Activated naive CD8-positive, alpha-beta T cell treated with anti-CD3 and anti-CD28 coated beads for 36 hours (primary cell): ENCODE measurements at regions not wholly inside any gene's neighbourhood (a gene's known extent, or its start where the extent isn't known, plus 50 kb on each side); places are given as distances from the start of the nearest gene placed in this dataset.

Source experiments
- DNase-seq: peaks from one replicate; pipeline ENCODE4 v3.0.0; 2021
- H3K27ac Mint-ChIP-seq: one replicate; pipeline ENCODE4 v1.8.0; 2022; ENCODE audit warnings: mild to moderate bottlenecking, moderate library complexity, mixed read lengths
- H3K27me3 Mint-ChIP-seq: one replicate; pipeline ENCODE4 v1.8.0; 2022; ENCODE audit warnings: mild to moderate bottlenecking, mixed read lengths
- H3K36me3 Mint-ChIP-seq: one replicate; pipeline ENCODE4 v1.8.0; 2021; ENCODE audit warnings: mild to moderate bottlenecking, mixed read lengths
- H3K4me1 Mint-ChIP-seq: one replicate; pipeline ENCODE4 v1.8.0; 2021; ENCODE audit warnings: mixed read lengths
- H3K4me3 Mint-ChIP-seq: one replicate; pipeline ENCODE4 v1.8.0; 2022; ENCODE audit warnings: mild to moderate bottlenecking, moderate library complexity, mixed read lengths
- H3K9me3 Mint-ChIP-seq: one replicate; pipeline ENCODE4 v1.8.0; 2022; ENCODE audit warnings: mixed read lengths

- Mint-ChIP-seq H3K27me3 (peaks cover 20% of the 10 kb centered on the region), H3K27ac (no peak overlapping the region), H3K9me3 (no peaks in the 10 kb centered on the region), H3K36me3 (no peaks in the 10 kb centered on the region), H3K4me1 (peaks cover 3% of the 10 kb centered on the region), H3K4me3 (no peak overlapping the region)
- no peak for DNase-seq
Observed at GRCh38 chr20:54364919-54365318, 110.5 kb upstream of the DOK5 start.

DNA sequence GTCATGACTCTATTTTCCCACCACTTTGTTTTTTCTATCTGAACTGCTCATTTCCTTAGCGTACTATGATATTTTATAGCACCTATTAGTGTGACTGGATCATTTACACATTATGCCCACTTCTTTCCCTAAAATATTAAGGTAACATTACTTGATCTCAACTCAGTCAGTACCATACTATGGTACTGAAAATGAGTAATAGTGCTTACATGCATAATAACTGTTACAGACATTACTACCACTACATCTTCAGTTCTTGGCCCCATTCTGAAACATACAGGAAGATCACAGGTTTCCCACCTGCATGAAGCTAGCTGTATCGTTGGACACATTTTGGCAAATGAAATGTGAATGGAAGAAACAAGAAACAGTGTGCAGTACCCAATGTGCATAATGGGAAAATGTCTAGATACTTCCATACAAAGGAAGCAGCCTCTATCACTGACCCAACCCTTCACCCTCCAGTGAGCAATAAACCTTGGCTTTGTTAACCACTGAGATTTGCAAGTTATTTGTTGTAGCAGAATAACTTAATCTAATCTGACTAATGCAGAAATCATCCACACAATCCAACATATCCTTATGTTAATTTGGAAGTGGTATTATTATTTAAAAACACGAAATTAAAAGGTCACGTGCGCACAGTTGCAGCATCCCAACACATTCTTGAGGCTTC, 108.6 kb upstream of the DOK5 start:
- Mint-ChIP-seq H3K4me1 (peaks cover 3% of the 10 kb centered on the region), H3K27ac (no peak overlapping the region), H3K27me3 (peaks cover 34% of the 10 kb centered on the region), H3K4me3 (no peak overlapping the region), H3K36me3 (no peaks in the 10 kb centered on the region), H3K9me3 (no peaks in the 10 kb centered on the region)
- DNase-seq = no peak

- Mint-ChIP-seq H3K36me3 (no peaks in the 10 kb centered on the region), H3K4me3 (no peak overlapping the region), H3K9me3 (no peaks in the 10 kb centered on the region), H3K4me1 (peaks cover 3% of the 10 kb centered on the region), H3K27ac (no peak overlapping the region), H3K27me3 (peaks cover 51% of the 10 kb centered on the region)
- DNase-seq = no peak
Observed at GRCh38 chr20:54368570-54368969, 106.8 kb upstream of the DOK5 start.

- Mint-ChIP-seq H3K9me3 (no peaks in the 10 kb centered on the region), H3K27me3 (peaks cover 41% of the 10 kb centered on the region), H3K27ac (no peak overlapping the region), H3K36me3 (no peaks in the 10 kb centered on the region), H3K4me3 (no peak overlapping the region), H3K4me1 (no peaks in the 10 kb centered on the region)
- no peak for DNase-seq
Observed at GRCh38 chr20:54372313-54372712, 103.1 kb upstream of the DOK5 start.

- Mint-ChIP-seq H3K4me1 (no peaks in the 10 kb centered on the region), H3K36me3 (no peaks in the 10 kb centered on the region), H3K27me3 (peaks cover 45% of the 10 kb centered on the region), H3K9me3 (no peaks in the 10 kb centered on the region), H3K27ac (no peak overlapping the region), H3K4me3 (no peak overlapping the region)
- DNase-seq = no peak
Observed at GRCh38 chr20:54377992-54378773, 97.2 kb upstream of the DOK5 start.

- Mint-ChIP-seq H3K27me3 (peaks cover 49% of the 10 kb centered on the region), H3K9me3 (no peaks in the 10 kb centered on the region), H3K27ac (no peak overlapping the region), H3K4me3 (no peak overlapping the region), H3K4me1 (no peaks in the 10 kb centered on the region), H3K36me3 (no peaks in the 10 kb centered on the region)
- no peak for DNase-seq
Observed at GRCh38 chr20:54379893-54380584, 95.4 kb upstream of the DOK5 start.

DNA sequence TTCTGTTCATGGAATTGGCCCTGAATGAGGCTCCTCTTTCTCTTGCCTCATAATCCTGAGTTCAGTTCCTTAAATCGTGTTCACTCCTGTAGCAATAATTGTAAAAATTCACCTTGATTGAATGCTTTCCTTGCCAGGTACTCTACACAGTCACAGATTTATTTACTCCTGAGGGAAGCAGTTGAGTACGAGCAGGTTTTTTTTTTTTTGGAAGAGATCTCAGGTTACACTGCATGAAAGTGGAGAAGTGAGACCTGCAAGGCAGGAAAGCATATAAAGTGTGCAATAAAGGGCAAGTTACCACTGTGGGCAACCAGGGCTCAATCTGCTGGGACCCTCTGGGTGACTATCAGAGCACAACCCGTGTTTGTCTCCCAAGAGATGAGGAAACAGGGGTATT, 93.0 kb upstream of the DOK5 start:
- no peak for DNase-seq
- Mint-ChIP-seq H3K4me3 (no peak overlapping the region), H3K27ac (no peak overlapping the region), H3K36me3 (no peaks in the 10 kb centered on the region), H3K27me3 (peaks cover 55% of the 10 kb centered on the region), H3K4me1 (no peaks in the 10 kb centered on the region), H3K9me3 (no peaks in the 10 kb centered on the region)

DNA sequence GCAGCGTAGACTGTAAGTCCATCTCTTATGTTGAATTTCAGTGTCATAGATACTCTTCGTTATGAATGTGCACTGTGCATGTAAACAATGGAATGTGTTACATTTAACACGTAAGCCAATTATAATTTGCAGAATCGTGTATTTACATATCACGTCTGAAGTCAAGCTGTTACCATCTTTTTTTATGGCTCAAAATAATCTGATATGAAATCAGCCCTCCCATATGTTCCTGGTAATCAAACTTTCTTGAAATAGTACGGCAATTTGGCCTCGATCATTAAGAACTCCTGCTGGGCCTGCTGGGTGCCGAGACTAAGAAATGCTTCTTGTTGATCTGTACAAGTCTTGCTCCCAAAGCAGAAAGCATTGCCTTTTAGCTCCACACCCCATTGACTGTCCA, 89.6 kb upstream of the DOK5 start:
- no peak for DNase-seq
- Mint-ChIP-seq H3K4me1 (no peaks in the 10 kb centered on the region), H3K4me3 (no peak overlapping the region), H3K36me3 (no peaks in the 10 kb centered on the region), H3K27me3 (peaks cover 50% of the 10 kb centered on the region), H3K27ac (no peak overlapping the region), H3K9me3 (no peaks in the 10 kb centered on the region)

DNA sequence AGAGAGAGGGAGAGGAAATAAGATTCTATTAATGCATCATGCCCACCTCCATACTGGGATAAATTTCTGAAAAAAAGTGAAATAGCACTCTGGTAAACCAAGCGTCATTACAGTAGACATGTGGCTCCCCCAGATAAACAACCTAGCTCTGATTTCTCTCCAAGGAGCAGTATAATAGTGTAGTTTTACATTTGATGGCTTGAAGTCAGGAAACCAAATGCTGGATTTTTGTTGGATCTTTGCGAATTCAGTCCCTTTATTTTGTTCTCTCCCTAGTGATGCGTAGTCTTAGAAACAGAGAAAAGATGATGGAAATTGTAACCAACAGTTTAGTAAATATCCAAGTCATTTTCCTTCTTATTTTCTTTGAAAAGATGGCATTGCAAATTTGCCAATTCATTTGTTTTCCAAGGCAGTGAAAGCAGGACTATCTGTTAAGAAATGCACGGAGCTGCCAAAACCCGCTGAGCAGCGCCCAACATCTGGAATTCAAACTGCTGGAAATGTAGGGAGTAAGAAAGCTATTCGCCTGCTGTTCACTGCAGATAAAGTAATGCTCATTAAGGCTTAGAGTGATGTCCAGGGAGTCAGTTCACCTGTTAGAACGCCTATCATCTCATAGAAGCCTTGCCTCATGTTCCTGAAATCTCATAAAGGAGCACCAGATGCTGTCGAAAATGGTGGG, 85.7 kb upstream of the DOK5 start:
- DNase-seq = no peak
- Mint-ChIP-seq H3K4me3 (no peak overlapping the region), H3K27ac (no peak overlapping the region), H3K4me1 (no peaks in the 10 kb centered on the region), H3K27me3 (peaks cover 23% of the 10 kb centered on the region), H3K9me3 (no peaks in the 10 kb centered on the region), H3K36me3 (no peaks in the 10 kb centered on the region)

- H3K36me3 Mint-ChIP-seq = no peaks in the 10 kb centered on the region
- no peak overlapping the region for H3K4me3 Mint-ChIP-seq
- no peaks in the 10 kb centered on the region for H3K9me3 Mint-ChIP-seq
- H3K27me3 Mint-ChIP-seq = peaks cover 21% of the 10 kb centered on the region
- no peak overlapping the region for H3K27ac Mint-ChIP-seq
- no peaks in the 10 kb centered on the region for H3K4me1 Mint-ChIP-seq
- no peak for DNase-seq
Observed at GRCh38 chr20:54397292-54398140, 77.9 kb upstream of the DOK5 start.

- no peak for DNase-seq
- Mint-ChIP-seq H3K27me3 (peaks cover 24% of the 10 kb centered on the region), H3K4me1 (no peaks in the 10 kb centered on the region), H3K27ac (no peak overlapping the region), H3K4me3 (no peak overlapping the region), H3K9me3 (no peaks in the 10 kb centered on the region), H3K36me3 (no peaks in the 10 kb centered on the region)
Observed at GRCh38 chr20:54398814-54399213, 76.6 kb upstream of the DOK5 start.

GRCh38 chr20:54405540-54405939, 69.9 kb upstream of the DOK5 start:
- H3K9me3 Mint-ChIP-seq = no peaks in the 10 kb centered on the region
- no peaks in the 10 kb centered on the region for H3K36me3 Mint-ChIP-seq
- H3K4me1 Mint-ChIP-seq = no peaks in the 10 kb centered on the region
- no peak for DNase-seq
- H3K4me3 Mint-ChIP-seq = no peak overlapping the region
- peaks cover 42% of the 10 kb centered on the region for H3K27me3 Mint-ChIP-seq
- no peak overlapping the region for H3K27ac Mint-ChIP-seq

DNA sequence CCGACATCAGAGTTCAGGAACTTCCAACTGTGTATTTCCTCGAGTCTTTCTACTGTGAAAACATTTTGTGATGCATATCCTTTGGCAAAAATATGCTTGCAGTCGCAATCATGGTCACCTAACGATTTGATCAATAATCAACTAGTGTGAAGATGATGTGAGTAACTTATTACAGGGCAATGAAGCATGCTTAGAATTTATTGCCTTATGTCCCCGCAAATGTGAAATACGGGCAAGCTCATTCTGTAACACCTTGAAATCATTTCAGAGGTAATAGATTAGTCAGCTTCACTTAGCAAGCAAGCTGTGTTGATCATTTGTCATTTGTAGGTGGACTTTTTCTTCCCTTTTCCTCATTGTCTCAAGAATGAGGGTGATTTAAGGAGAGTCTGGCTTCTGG, 67.9 kb upstream of the DOK5 start:
- Mint-ChIP-seq H3K27me3 (peaks cover 52% of the 10 kb centered on the region), H3K4me1 (no peaks in the 10 kb centered on the region), H3K4me3 (no peak overlapping the region), H3K27ac (no peak overlapping the region), H3K9me3 (no peaks in the 10 kb centered on the region), H3K36me3 (no peaks in the 10 kb centered on the region)
- no peak for DNase-seq

GRCh38 chr20:54415967-54416366, 59.4 kb upstream of the DOK5 start:
- no peaks in the 10 kb centered on the region for H3K36me3 Mint-ChIP-seq
- no peak for DNase-seq
- no peak overlapping the region for H3K27ac Mint-ChIP-seq
- H3K4me1 Mint-ChIP-seq = no peaks in the 10 kb centered on the region
- peaks cover 55% of the 10 kb centered on the region for H3K27me3 Mint-ChIP-seq
- H3K4me3 Mint-ChIP-seq = no peak overlapping the region
- H3K9me3 Mint-ChIP-seq = peaks cover 5% of the 10 kb centered on the region
